ENCODE measurements at regions not wholly inside any gene's neighbourhood (a gene's known extent, or its start where the extent isn't known, plus 50 kb on each side); places are given as distances from the start of the nearest gene placed in this dataset.

- no peak for TF ChIP-seq GATA2 (IDR thresholded peaks at IDR 0.05; ENCODE audit: low read depth, low read length)
- no peak for TF ChIP-seq GATA3 (IDR thresholded peaks at IDR 0.05; ENCODE audit: low read depth, low read length)
These were observed 55.2 kb upstream of the RND3 start for GRCh38 chr2:150542692-150543091.

Measured in SH-SY5Y (cell line).